Activated CD8-positive, alpha-beta memory T cell treated with anti-CD3 and anti-CD28 coated beads, Interleukin-2, amount 50 U/mL, for 1 hour (primary cell): ENCODE measurements at regions not wholly inside any gene's neighbourhood (a gene's known extent, or its start where the extent isn't known, plus 50 kb on each side); places are given as distances from the start of the nearest gene placed in this dataset.
"Not testable (repeated sequence)": the region's sequence is repeated elsewhere in the genome, so short reads cannot be mapped to it uniquely, and the experiment has no call there.

ENCODE experiments used
- DNase-seq: peaks from one replicate; pipeline ENCODE4 v3.0.0-alpha.2; 2020; ENCODE audit errors: extremely low read depth

GRCh38 chr15:38945551-38946298 lies 381.1 kb upstream of the RASGRP1 start:
- no peak for DNase-seq

GRCh38 chr15:38954090-38954489 lies 389.5 kb upstream of the RASGRP1 start:
- DNase-seq: no peak

GRCh38 chr15:38961456-38961855 lies 396.8 kb upstream of the RASGRP1 start:
- no peak for DNase-seq

- DNase-seq: no peak
Measured at GRCh38 chr15:38961931-38962330, 397.3 kb upstream of the RASGRP1 start.

- DNase-seq: no peak
Measured at GRCh38 chr15:38972831-38973230, 408.2 kb upstream of the RASGRP1 start.

- DNase-seq: no peak
Measured at GRCh38 chr15:38975282-38975990, 410.8 kb upstream of the RASGRP1 start.

- DNase-seq: no peak
Measured at GRCh38 chr15:38991126-38991525, 426.5 kb upstream of the RASGRP1 start.

- no peak for DNase-seq
Measured at GRCh38 chr15:38991701-38992100, 427.1 kb upstream of the RASGRP1 start.

GRCh38 chr15:38992506-38992905 lies 427.9 kb upstream of the RASGRP1 start:
- no peak for DNase-seq

GRCh38 chr15:38992930-38993329 lies 428.3 kb upstream of the RASGRP1 start:
- DNase-seq: no peak

GRCh38 chr15:38994310-38994709 lies 429.7 kb upstream of the RASGRP1 start:
- no peak for DNase-seq

GRCh38 chr15:38996111-38996631 lies 431.6 kb upstream of the RASGRP1 start:
- DNase-seq: no peak

- DNase-seq: no peak
Measured at GRCh38 chr15:38997841-38998240, 433.2 kb upstream of the RASGRP1 start.

- no peak for DNase-seq
Measured at GRCh38 chr15:39000008-39000734, 435.6 kb upstream of the RASGRP1 start.

- DNase-seq: no peak
Measured at GRCh38 chr15:39009740-39010139, 445.1 kb upstream of the RASGRP1 start.

- not testable (repeated sequence) for DNase-seq
Measured at GRCh38 chr15:39011066-39011465, 446.5 kb upstream of the RASGRP1 start.

GRCh38 chr15:39013262-39013661 lies 448.6 kb upstream of the RASGRP1 start:
- no peak for DNase-seq

GRCh38 chr15:39014682-39015081 lies 450.1 kb upstream of the RASGRP1 start:
- DNase-seq: no peak

- DNase-seq: no peak
Measured at GRCh38 chr15:39016706-39017105, 452.1 kb upstream of the RASGRP1 start.

- DNase-seq: no peak
Measured at GRCh38 chr15:39018966-39019365, 454.4 kb upstream of the RASGRP1 start.

GRCh38 chr15:39021341-39021740 lies 456.7 kb upstream of the RASGRP1 start:
- no peak for DNase-seq

- DNase-seq: no peak
Measured at GRCh38 chr15:39022532-39023305, 458.1 kb upstream of the RASGRP1 start.
